OCI-LY1 (cell line): ENCODE measurements at regions not wholly inside any gene's neighbourhood (a gene's known extent, or its start where the extent isn't known, plus 50 kb on each side); places are given as distances from the start of the nearest gene placed in this dataset.

Source experiments
- H2AFZ ChIP-seq: fragments of 200-600 bp; sonication (generic), shearing (Covaris generic); 2 replicates; pipeline ENCODE4 v1.6.0; 2014; ENCODE audit warnings: antibody characterized with exemption, mild to moderate bottlenecking, low read length
- H3F3A ChIP-seq: fragments of 200-600 bp; sonication (generic), shearing (Covaris generic); 2 replicates; pipeline ENCODE4 v1.6.0; 2014; ENCODE audit warnings: mild to moderate bottlenecking, antibody characterized with exemption, low read length, moderate library complexity; ENCODE audit not compliant: insufficient read depth
- H3K27ac ChIP-seq: fragments of 200-600 bp; sonication (generic); 2 replicates; pipeline ENCODE4 v1.5.1; 2014; ENCODE audit warnings: low read length, mixed run types, mild to moderate bottlenecking, low read depth; ENCODE audit not compliant: poor library complexity, severe bottlenecking
- H3K27me3 ChIP-seq: fragments of 200-600 bp; sonication (generic); 2 replicates; pipeline ENCODE4 v1.6.0; 2014; ENCODE audit warnings: antibody characterized with exemption, mild to moderate bottlenecking, low read length, moderate library complexity; ENCODE audit not compliant: insufficient read depth
- H3K36me3 ChIP-seq: fragments of 200-600 bp; sonication (generic); 2 replicates; pipeline ENCODE4 v1.6.1; 2014; ENCODE audit warnings: mild to moderate bottlenecking, antibody characterized with exemption, low read length, moderate library complexity, mixed read lengths; ENCODE audit not compliant: insufficient read depth
- H3K4me1 ChIP-seq: fragments of 200-600 bp; sonication (generic); 2 replicates; pipeline ENCODE4 v1.5.1; 2014; ENCODE audit warnings: mild to moderate bottlenecking, low read length, moderate library complexity; ENCODE audit not compliant: insufficient read depth, severe bottlenecking
- H3K4me2 ChIP-seq: fragments of 200-600 bp; sonication (generic), shearing (Covaris generic); 2 replicates; pipeline ENCODE4 v1.6.1; 2014; ENCODE audit warnings: low read length
- H3K4me3 ChIP-seq: fragments of 200-600 bp; sonication (generic); 2 replicates; pipeline ENCODE4 v1.5.1; 2014; ENCODE audit warnings: low read length, low read depth, mild to moderate bottlenecking, mixed read lengths; ENCODE audit not compliant: poor library complexity, severe bottlenecking
- H3K79me2 ChIP-seq: fragments of 200-600 bp; shearing (Covaris generic); 2 replicates; pipeline ENCODE4 v1.6.1; 2016; ENCODE audit warnings: mixed run types, low read length, mixed read lengths; ENCODE audit not compliant: insufficient read depth
- H3K9ac ChIP-seq: fragments of 200-600 bp; sonication (generic), shearing (Covaris generic); 2 replicates; pipeline ENCODE4 v1.6.1; 2014; ENCODE audit warnings: mild to moderate bottlenecking, low read length, mixed read lengths
- H3K9me2 ChIP-seq: fragments of 200-600 bp; sonication (generic), shearing (Covaris generic); 2 replicates; pipeline ENCODE4 v1.6.1; 2014; ENCODE audit warnings: low read depth, mild to moderate bottlenecking, low read length, mixed read lengths
- H3K9me3 ChIP-seq: fragments of 200-600 bp; shearing (Covaris generic); 2 replicates; pipeline ENCODE4 v1.6.1; 2014; ENCODE audit warnings: low read length, mixed read lengths
- H4K20me1 ChIP-seq: fragments of 200-600 bp; sonication (generic), shearing (Covaris generic); 2 replicates; pipeline ENCODE4 v1.6.0; 2016; ENCODE audit warnings: mild to moderate bottlenecking, low read length; ENCODE audit not compliant: insufficient read depth
- EZH2 ChIP-seq: fragments of 200-600 bp; sonication (generic), shearing (Covaris generic); IDR thresholded peaks from 2 replicates; pipeline ENCODE4 v1.8.0; 2017; ENCODE audit warnings: borderline replicate concordance, mixed run types, mild to moderate bottlenecking, antibody characterized with exemption, low read length, moderate library complexity, mixed read lengths
- TF ChIP-seq, protein P1 (sequence below): fragments of 200-600 bp; sonication (generic), shearing (Covaris generic); IDR thresholded peaks from 2 replicates; pipeline ENCODE4 v1.5.1; 2017; ENCODE audit warnings: mild to moderate bottlenecking, antibody characterized with exemption, low read length, moderate library complexity, mixed read lengths

DNA sequence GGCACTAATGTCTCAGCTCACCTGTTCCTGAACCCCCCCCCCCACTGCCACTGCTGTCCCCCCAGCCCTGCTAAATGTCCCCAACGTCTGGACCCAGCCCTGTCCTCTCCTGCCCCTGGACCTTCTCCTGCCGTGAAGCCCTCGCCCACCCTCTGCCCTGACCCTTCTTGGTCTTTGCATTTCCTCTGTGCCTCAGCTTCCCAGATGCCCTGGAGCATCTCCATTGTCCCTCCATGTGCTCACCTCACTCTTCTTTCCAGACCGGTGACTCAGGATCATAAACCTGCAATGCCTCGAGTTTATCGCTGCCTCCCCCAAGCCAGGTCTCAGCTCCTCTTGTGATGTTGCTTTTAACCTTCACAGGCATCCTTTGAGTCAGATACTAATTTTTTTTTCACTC is 416.4 kb downstream of the BRD1 start:
- no peaks in the 10 kb centered on the region for H3K9me3 ChIP-seq
- H3F3A ChIP-seq, result no peaks in the 10 kb centered on the region
- no peaks in the 10 kb centered on the region for H3K79me2 ChIP-seq
- H4K20me1 ChIP-seq, result no peaks in the 10 kb centered on the region
- TF ChIP-seq, protein P1, sequence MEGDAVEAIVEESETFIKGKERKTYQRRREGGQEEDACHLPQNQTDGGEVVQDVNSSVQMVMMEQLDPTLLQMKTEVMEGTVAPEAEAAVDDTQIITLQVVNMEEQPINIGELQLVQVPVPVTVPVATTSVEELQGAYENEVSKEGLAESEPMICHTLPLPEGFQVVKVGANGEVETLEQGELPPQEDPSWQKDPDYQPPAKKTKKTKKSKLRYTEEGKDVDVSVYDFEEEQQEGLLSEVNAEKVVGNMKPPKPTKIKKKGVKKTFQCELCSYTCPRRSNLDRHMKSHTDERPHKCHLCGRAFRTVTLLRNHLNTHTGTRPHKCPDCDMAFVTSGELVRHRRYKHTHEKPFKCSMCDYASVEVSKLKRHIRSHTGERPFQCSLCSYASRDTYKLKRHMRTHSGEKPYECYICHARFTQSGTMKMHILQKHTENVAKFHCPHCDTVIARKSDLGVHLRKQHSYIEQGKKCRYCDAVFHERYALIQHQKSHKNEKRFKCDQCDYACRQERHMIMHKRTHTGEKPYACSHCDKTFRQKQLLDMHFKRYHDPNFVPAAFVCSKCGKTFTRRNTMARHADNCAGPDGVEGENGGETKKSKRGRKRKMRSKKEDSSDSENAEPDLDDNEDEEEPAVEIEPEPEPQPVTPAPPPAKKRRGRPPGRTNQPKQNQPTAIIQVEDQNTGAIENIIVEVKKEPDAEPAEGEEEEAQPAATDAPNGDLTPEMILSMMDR, result no peak
- no peak for TF ChIP-seq EZH2
- no peak overlapping the region for H3K4me3 ChIP-seq
- H2AFZ ChIP-seq, result no peak overlapping the region
- H3K36me3 ChIP-seq, result no peaks in the 10 kb centered on the region
- no peak overlapping the region for H3K27ac ChIP-seq
- no peaks in the 10 kb centered on the region for H3K4me1 ChIP-seq
- H3K27me3 ChIP-seq, result no peaks in the 10 kb centered on the region
- no peak overlapping the region for H3K9ac ChIP-seq
- no peaks in the 10 kb centered on the region for H3K9me2 ChIP-seq
- H3K4me2 ChIP-seq, result no peak overlapping the region

DNA sequence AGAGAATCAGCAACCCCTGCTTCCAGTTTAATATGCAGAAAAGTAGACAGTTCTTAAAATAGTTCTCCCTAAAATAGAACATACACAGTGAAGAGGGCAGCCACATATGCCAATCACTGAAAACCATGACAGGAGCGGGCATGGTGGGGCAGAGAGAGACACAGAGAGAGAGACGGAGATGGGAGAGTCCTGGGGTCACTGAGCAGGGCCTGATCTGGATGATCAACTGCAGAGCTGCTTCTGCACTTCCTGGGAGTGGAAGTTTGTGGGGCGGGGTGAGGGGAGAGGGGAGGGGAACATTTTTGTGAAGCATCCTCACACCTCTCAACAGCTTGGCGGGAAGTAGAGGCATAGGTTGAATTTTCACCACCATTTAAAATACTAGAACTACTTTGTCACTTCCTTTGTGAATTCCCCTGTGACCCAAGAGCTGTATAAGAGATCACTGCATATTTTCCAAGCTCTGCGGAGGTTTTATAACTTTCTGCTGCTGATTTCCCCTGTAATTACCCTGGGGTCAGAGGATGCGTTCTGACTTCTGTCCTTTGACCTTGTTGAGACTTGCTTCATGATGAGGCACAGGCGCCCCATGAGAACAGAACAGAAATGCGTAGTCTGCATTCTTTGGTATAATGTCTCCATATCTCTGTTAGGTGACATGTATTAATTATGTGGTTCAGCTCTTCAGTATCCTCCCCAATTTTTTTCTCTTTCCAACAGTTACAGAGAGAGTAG is 419.4 kb downstream of the BRD1 start:
- Histone ChIP-seq H3K9ac (no peak overlapping the region), H3F3A (no peaks in the 10 kb centered on the region), H4K20me1 (no peaks in the 10 kb centered on the region), H3K79me2 (no peaks in the 10 kb centered on the region), H3K9me3 (no peaks in the 10 kb centered on the region), H3K4me1 (no peaks in the 10 kb centered on the region), H3K27ac (no peak overlapping the region), H3K4me3 (no peak overlapping the region), H3K36me3 (no peaks in the 10 kb centered on the region), H2AFZ (no peak overlapping the region), H3K9me2 (no peaks in the 10 kb centered on the region), H3K4me2 (no peak overlapping the region), H3K27me3 (0 out of 2 replicates have a peak, but pooled peaks cover 7% of the 10 kb centered on the region)
- no peak for TF ChIP-seq EZH2
- TF ChIP-seq, protein P1, result no peak

DNA sequence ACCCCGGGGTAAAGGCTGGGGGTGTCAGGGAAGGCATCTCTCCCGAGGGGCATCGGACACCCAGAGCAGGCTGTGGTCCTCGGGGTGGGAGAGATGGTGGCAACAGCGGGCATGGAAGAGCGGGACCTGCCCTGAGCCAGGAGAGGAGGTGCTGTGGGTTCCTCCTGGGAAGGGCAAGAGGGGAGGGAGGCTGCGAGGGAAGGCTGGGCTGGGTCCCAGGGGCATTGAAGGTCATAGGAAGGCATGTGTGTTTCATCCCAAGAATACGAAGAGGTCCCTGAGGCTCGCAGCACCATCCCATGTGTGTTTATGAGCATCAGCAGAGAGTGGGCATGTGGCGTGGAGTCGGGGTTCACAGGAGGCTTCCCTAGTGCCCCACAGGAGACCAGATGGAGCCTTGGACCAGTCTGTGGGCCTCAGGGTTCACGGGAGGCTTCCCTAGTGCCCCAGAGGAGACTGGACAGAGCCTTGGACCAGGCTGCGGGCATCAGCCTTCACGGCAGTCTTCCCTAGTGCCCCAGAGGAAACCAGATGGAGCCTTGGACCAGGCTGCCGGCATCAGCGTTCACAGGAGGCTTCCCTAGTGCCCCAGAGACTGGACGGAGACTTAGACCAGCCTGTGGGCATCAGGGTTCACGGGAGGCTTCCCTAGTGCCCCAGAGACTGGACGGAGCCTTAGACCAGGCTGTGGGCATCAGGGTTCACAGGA is 420.6 kb downstream of the BRD1 start:
- no peak overlapping the region for H2AFZ ChIP-seq
- no peak overlapping the region for H3K4me2 ChIP-seq
- no peak overlapping the region for H3K9ac ChIP-seq
- no peak overlapping the region for H3K27ac ChIP-seq
- no peaks in the 10 kb centered on the region for H4K20me1 ChIP-seq
- H3K79me2 ChIP-seq, result no peaks in the 10 kb centered on the region
- TF ChIP-seq, protein P1, result no peak
- no peak for TF ChIP-seq EZH2
- H3K27me3 ChIP-seq, result 0 out of 2 replicates have a peak, but pooled peaks cover 7% of the 10 kb centered on the region
- H3F3A ChIP-seq, result no peaks in the 10 kb centered on the region
- no peaks in the 10 kb centered on the region for H3K36me3 ChIP-seq
- H3K9me3 ChIP-seq, result no peaks in the 10 kb centered on the region
- H3K4me3 ChIP-seq, result no peak overlapping the region
- no peaks in the 10 kb centered on the region for H3K4me1 ChIP-seq
- H3K9me2 ChIP-seq, result no peaks in the 10 kb centered on the region
